RPMI7951 (cell line): ENCODE measurements at regions not wholly inside any gene's neighbourhood (a gene's known extent, or its start where the extent isn't known, plus 50 kb on each side); places are given as distances from the start of the nearest gene placed in this dataset.

Experiments
- DNase-seq: peaks from one replicate; pipeline ENCODE4 v3.0.0-alpha.2; 2012; ENCODE audit warnings: low read depth

- no peak for DNase-seq
These were observed 346.5 kb downstream of the TNS1 start for GRCh38 chr2:217656316-217656715.

GRCh38 chr2:217655651-217656050 lies 347.1 kb downstream of the TNS1 start:
- DNase-seq, result no peak

GRCh38 chr2:217654168-217654567 lies 348.6 kb downstream of the TNS1 start:
- no peak for DNase-seq

GRCh38 chr2:217652761-217653639 lies 349.8 kb downstream of the TNS1 start:
- DNase-seq, result peak; percentile 97

GRCh38 chr2:217650716-217651360 lies 352.0 kb downstream of the TNS1 start:
- peak; percentile 72 for DNase-seq

GRCh38 chr2:217650229-217650628 lies 352.6 kb downstream of the TNS1 start:
- no peak for DNase-seq

GRCh38 chr2:217647925-217648324 lies 354.9 kb downstream of the TNS1 start:
- DNase-seq, result no peak

GRCh38 chr2:217647226-217647625 lies 355.6 kb downstream of the TNS1 start:
- no peak for DNase-seq

GRCh38 chr2:217645896-217646295 lies 356.9 kb downstream of the TNS1 start:
- DNase-seq, result peak; percentile 30

GRCh38 chr2:217643789-217644301 lies 358.9 kb downstream of the TNS1 start:
- no peak for DNase-seq

GRCh38 chr2:217642944-217643343 lies 359.9 kb downstream of the TNS1 start:
- DNase-seq, result no peak

- no peak for DNase-seq
These were observed 360.8 kb downstream of the TNS1 start for GRCh38 chr2:217641960-217642359.

- no peak for DNase-seq
These were observed 363.3 kb downstream of the TNS1 start for GRCh38 chr2:217639481-217639880.

GRCh38 chr2:217638533-217638932 lies 364.3 kb downstream of the TNS1 start:
- DNase-seq, result no peak

GRCh38 chr2:217638031-217638430 lies 364.8 kb downstream of the TNS1 start:
- no peak for DNase-seq

- DNase-seq, result peak; percentile 82
These were observed 365.7 kb downstream of the TNS1 start for GRCh38 chr2:217636991-217637561.

GRCh38 chr2:217636578-217636977 lies 366.2 kb downstream of the TNS1 start:
- no peak for DNase-seq

- DNase-seq, result no peak
These were observed 367.9 kb downstream of the TNS1 start for GRCh38 chr2:217634871-217635270.

GRCh38 chr2:217632043-217632442 lies 370.8 kb downstream of the TNS1 start:
- DNase-seq, result no peak

GRCh38 chr2:217631115-217631514 lies 371.7 kb downstream of the TNS1 start:
- no peak for DNase-seq

GRCh38 chr2:217629347-217629746 lies 373.4 kb downstream of the TNS1 start:
- no peak for DNase-seq

GRCh38 chr2:217628061-217628460 lies 374.7 kb downstream of the TNS1 start:
- DNase-seq, result no peak

- no peak for DNase-seq
These were observed 375.9 kb downstream of the TNS1 start for GRCh38 chr2:217626926-217627325.
